OCI-LY3 (cell line): ENCODE measurements at regions not wholly inside any gene's neighbourhood (a gene's known extent, or its start where the extent isn't known, plus 50 kb on each side); places are given as distances from the start of the nearest gene placed in this dataset.

Experiments used
- H2AFZ ChIP-seq: fragments of 200-600, 300-600 bp; shearing (Covaris generic); 2 replicates; pipeline ENCODE4 v1.6.0; 2014; ENCODE audit warnings: antibody characterized with exemption, low read depth, low read length
- H3K27ac ChIP-seq: fragments of 200-600, 300-600 bp; sonication (generic); 2 replicates; pipeline ENCODE4 v1.5.1; 2014; ENCODE audit warnings: mild to moderate bottlenecking, low read length, moderate library complexity, mixed read lengths
- H3K27me3 ChIP-seq: fragments of 200-600, 300-600 bp; sonication (generic); 2 replicates; pipeline ENCODE4 v1.6.1; 2014; ENCODE audit warnings: low read depth, low read length, mixed read lengths
- H3K36me3 ChIP-seq: fragments of 200-600, 300-600 bp; sonication (generic); replicated peaks from 2 replicates; pipeline ENCODE3; 2014; ENCODE audit warnings: low read depth, low read length, mixed read lengths
- H3K4me1 ChIP-seq: fragments of 300-600, 200-600 bp; sonication (generic); 2 replicates; pipeline ENCODE4 v1.6.1; 2014; ENCODE audit warnings: low read length, mixed read lengths
- H3K4me2 ChIP-seq: fragments of 200-600, 300-600 bp; sonication (generic); 2 replicates; pipeline ENCODE4 v1.6.1; 2014; ENCODE audit warnings: low read length, mixed read lengths
- H3K4me3 ChIP-seq: fragments of 300-600, 200-600 bp; sonication (generic); 2 replicates; pipeline ENCODE4 v1.5.1; 2014; ENCODE audit warnings: antibody characterized with exemption, mild to moderate bottlenecking, low read length, moderate library complexity
- H3K79me2 ChIP-seq: fragments of 300-600, 200-600 bp; shearing (Covaris generic); 2 replicates; pipeline ENCODE4 v1.6.1; 2014; ENCODE audit warnings: mild to moderate bottlenecking, low read length, mixed read lengths
- H3K9ac ChIP-seq: fragments of 300-600, 200-600 bp; shearing (Covaris generic); 2 replicates; pipeline ENCODE4 v1.6.0; 2014; ENCODE audit warnings: mild to moderate bottlenecking, low read length, moderate library complexity
- H3K9me3 ChIP-seq: fragments of 200-600, 300-600 bp; shearing (Covaris generic); 2 replicates; pipeline ENCODE4 v1.6.1; 2014; ENCODE audit warnings: low read length, mixed read lengths; ENCODE audit not compliant: insufficient read depth
- H4K20me1 ChIP-seq: fragments of 200-600, 300-600 bp; sonication (generic); 2 replicates; pipeline ENCODE4 v1.6.1; 2016; ENCODE audit warnings: low read length, mixed read lengths; ENCODE audit not compliant: insufficient read depth
- CTCF ChIP-seq: fragments of 200-600, 300-600 bp; sonication (generic); IDR thresholded peaks from 2 replicates; pipeline ENCODE4 v1.5.1; 2014; ENCODE audit warnings: antibody characterized with exemption, low read length, low read depth
- EZH2phosphoT487 ChIP-seq: fragments of 200-600 bp; shearing (Covaris generic); IDR thresholded peaks from 2 replicates; pipeline ENCODE4 v1.6.1; 2018; ENCODE audit warnings: antibody characterized with exemption, mixed run types, low read depth

- H3K27me3 ChIP-seq = no peaks in the 10 kb centered on the region
- no peaks in the 10 kb centered on the region for H3K9me3 ChIP-seq
- H2AFZ ChIP-seq = no peak overlapping the region
- TF ChIP-seq EZH2phosphoT487 = no peak
- TF ChIP-seq CTCF = no peak
- no peaks in the 10 kb centered on the region for H3K36me3 ChIP-seq
- H3K4me2 ChIP-seq = no peak overlapping the region
- no peak overlapping the region for H3K9ac ChIP-seq
- no peak overlapping the region for H3K27ac ChIP-seq
- H3K79me2 ChIP-seq = no peaks in the 10 kb centered on the region
- no peak overlapping the region for H3K4me3 ChIP-seq
- no peaks in the 10 kb centered on the region for H4K20me1 ChIP-seq
- H3K4me1 ChIP-seq = no peaks in the 10 kb centered on the region
Observed at GRCh38 chr20:60653111-60653845, 598.8 kb upstream of the CDH4 start.

GRCh38 chr20:60658681-60659080 is 593.4 kb upstream of the CDH4 start:
- no peaks in the 10 kb centered on the region for H3K9me3 ChIP-seq
- H3K27me3 ChIP-seq = no peaks in the 10 kb centered on the region; the same call in 1 of the 2 replicates
- no peak overlapping the region for H3K27ac ChIP-seq
- no peak overlapping the region for H3K9ac ChIP-seq
- no peaks in the 10 kb centered on the region for H4K20me1 ChIP-seq
- no peak overlapping the region for H2AFZ ChIP-seq
- no peaks in the 10 kb centered on the region for H3K36me3 ChIP-seq
- H3K4me1 ChIP-seq = no peaks in the 10 kb centered on the region
- no peaks in the 10 kb centered on the region for H3K79me2 ChIP-seq
- TF ChIP-seq CTCF = no peak
- TF ChIP-seq EZH2phosphoT487 = no peak
- H3K4me3 ChIP-seq = no peak overlapping the region
- H3K4me2 ChIP-seq = no peak overlapping the region

- no peaks in the 10 kb centered on the region; the same call in 1 of the 2 replicates for H3K27me3 ChIP-seq
- no peaks in the 10 kb centered on the region for H3K9me3 ChIP-seq
- H3K4me3 ChIP-seq = no peak overlapping the region
- no peak overlapping the region for H3K9ac ChIP-seq
- H3K36me3 ChIP-seq = no peaks in the 10 kb centered on the region
- no peaks in the 10 kb centered on the region for H4K20me1 ChIP-seq
- TF ChIP-seq EZH2phosphoT487 (no peak), CTCF (no peak)
- no peak overlapping the region for H2AFZ ChIP-seq
- no peak overlapping the region for H3K4me2 ChIP-seq
- H3K27ac ChIP-seq = no peak overlapping the region
- H3K79me2 ChIP-seq = no peaks in the 10 kb centered on the region
- no peaks in the 10 kb centered on the region for H3K4me1 ChIP-seq
Observed at GRCh38 chr20:60659240-60659639, 592.8 kb upstream of the CDH4 start.

- Histone ChIP-seq H3K27me3 (no peaks in the 10 kb centered on the region; the same call in 1 of the 2 replicates), H3K27ac (no peak overlapping the region), H3K4me2 (no peak overlapping the region), H4K20me1 (no peaks in the 10 kb centered on the region), H3K4me1 (no peaks in the 10 kb centered on the region), H3K36me3 (no peaks in the 10 kb centered on the region), H3K9ac (no peak overlapping the region), H3K79me2 (no peaks in the 10 kb centered on the region), H3K9me3 (no peaks in the 10 kb centered on the region), H2AFZ (no peak overlapping the region), H3K4me3 (no peak overlapping the region)
- TF ChIP-seq EZH2phosphoT487 (no peak), CTCF (no peak)
Observed at GRCh38 chr20:60662307-60662706, 589.8 kb upstream of the CDH4 start.
